HepG2 (cell line): ENCODE measurements at regions not wholly inside any gene's neighbourhood (a gene's known extent, or its start where the extent isn't known, plus 50 kb on each side); places are given as distances from the start of the nearest gene placed in this dataset.

ENCODE experiments used
- DPF2 ChIP-seq: sonication (generic); formaldehyde crosslinking; IDR thresholded peaks from 2 replicates; pipeline ENCODE4 v1.4.0; 2020; ENCODE audit warnings: mild to moderate bottlenecking, low read depth, missing genetic modification reagents, borderline replicate concordance
- HDAC1 ChIP-seq: sonication (generic); formaldehyde crosslinking; IDR thresholded peaks from 2 replicates; pipeline ENCODE4 v1.5.1; 2020; ENCODE audit warnings: mild to moderate bottlenecking, missing genetic modification reagents
- JUND ChIP-seq: sonication (generic); formaldehyde crosslinking; IDR thresholded peaks from 2 replicates; pipeline ENCODE4 v1.8.0; 2022; ENCODE audit warnings: mild to moderate bottlenecking, missing genetic modification reagents
- MAFK ChIP-seq, 2 experiments: IDR thresholded peaks in 1 of 2; conservative IDR thresholded peaks in 1 of 2; 2 replicates each; pipeline ENCODE4 v1.6.1; 2011; ENCODE audit warnings: improper control_type of control experiment in 2 of 2, low read length in 2 of 2
- MYNN ChIP-seq: sonication (generic); formaldehyde crosslinking; IDR thresholded peaks from 2 replicates; pipeline ENCODE4 v1.4.0; 2020; ENCODE audit warnings: mild to moderate bottlenecking, low read depth, missing genetic modification reagents
- RARG ChIP-seq: sonication (generic); formaldehyde crosslinking; IDR thresholded peaks from 2 replicates; pipeline ENCODE4 v1.4.0; 2020; ENCODE audit warnings: low read depth, mild to moderate bottlenecking, missing genetic modification reagents
- RFX5 ChIP-seq: IDR thresholded peaks from 2 replicates; pipeline ENCODE4 v1.6.1; 2011; ENCODE audit warnings: low read depth, low read length, improper control_type of control experiment
- TBX3 ChIP-seq: fragments of 450-650 bp; IDR thresholded peaks from 2 replicates; pipeline ENCODE4 v1.6.1; 2017; ENCODE audit warnings: antibody characterized with exemption, mild to moderate bottlenecking, inconsistent platforms, borderline replicate concordance
- ZNF547 ChIP-seq: sonication (generic); formaldehyde crosslinking; IDR thresholded peaks from 2 replicates; pipeline ENCODE4 v1.5.1; 2020; ENCODE audit warnings: mild to moderate bottlenecking, missing genetic modification reagents
- ZNF564 ChIP-seq: sonication (generic); formaldehyde crosslinking; IDR thresholded peaks from 2 replicates; pipeline ENCODE4 v1.8.1; 2023; ENCODE audit warnings: mild to moderate bottlenecking, missing genetic modification reagents
- TF ChIP-seq, protein P1 (sequence below): sonication (generic); formaldehyde crosslinking; IDR thresholded peaks from 2 replicates; pipeline ENCODE4 v1.5.0; 2020; ENCODE audit warnings: mild to moderate bottlenecking, missing genetic modification reagents, borderline replicate concordance
- TF ChIP-seq, protein P2 (sequence below): sonication (generic); formaldehyde crosslinking; IDR thresholded peaks from 2 replicates; pipeline ENCODE4 v1.8.0; 2022; ENCODE audit warnings: mild to moderate bottlenecking, missing genetic modification reagents
- TF ChIP-seq, protein P3 (sequence below): sonication (generic); formaldehyde crosslinking; IDR thresholded peaks from 2 replicates; pipeline ENCODE4 v1.5.1; 2020; ENCODE audit warnings: mild to moderate bottlenecking, missing genetic modification reagents, borderline replicate concordance
- TF ChIP-seq, protein P4 (sequence below): sonication (generic); formaldehyde crosslinking; IDR thresholded peaks from 2 replicates; pipeline ENCODE4 v1.5.1; 2020; ENCODE audit warnings: mild to moderate bottlenecking, moderate library complexity, missing genetic modification reagents
- TF ChIP-seq, protein P5 (sequence below): IDR thresholded peaks from 2 replicates; pipeline ENCODE4 v1.6.1; 2016; ENCODE audit warnings: missing genetic modification reagents, missing compliant biosample characterization

DNA sequence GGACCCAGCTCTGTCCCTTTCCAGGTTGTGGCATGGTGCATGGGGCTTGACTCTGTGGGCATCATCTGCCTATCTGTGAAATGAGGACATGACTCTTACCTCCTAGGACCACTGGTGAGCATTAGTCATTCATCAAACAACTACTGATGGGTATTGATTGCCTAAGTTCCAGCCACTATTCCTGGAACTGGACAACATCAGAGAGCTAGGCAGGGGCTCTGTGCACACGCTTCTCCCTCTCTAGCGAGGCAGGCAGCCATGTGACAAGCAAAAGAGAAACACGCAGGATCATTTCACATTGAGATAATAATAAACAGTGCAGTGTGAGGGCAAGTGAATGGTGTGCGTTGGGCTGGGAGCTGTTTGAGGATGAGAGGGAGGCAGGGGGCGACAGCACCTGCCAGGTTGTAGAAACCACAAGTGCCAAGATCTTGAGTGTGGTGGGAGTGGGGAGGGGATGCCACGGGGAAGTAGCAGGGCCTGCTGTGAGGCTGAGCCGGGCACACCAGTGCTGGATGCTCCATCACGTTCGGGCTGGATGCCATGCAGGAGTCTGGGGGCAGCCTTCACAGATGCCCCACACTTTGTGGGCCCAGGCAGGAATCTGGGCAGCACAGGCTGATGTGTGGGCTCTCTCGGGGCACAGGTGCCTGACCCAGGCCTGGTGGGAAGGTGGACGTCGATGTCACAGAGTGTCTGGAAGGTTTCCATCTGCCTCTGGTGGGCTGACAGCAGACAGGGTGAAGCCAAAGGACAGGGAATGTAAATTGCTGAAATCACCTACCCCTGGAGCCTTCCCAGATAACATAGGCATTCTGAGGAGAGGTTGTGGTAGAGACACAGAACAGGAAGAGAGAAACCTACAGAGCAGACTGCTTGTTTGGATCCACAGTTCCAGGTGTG is 405.5 kb downstream of the RPS24 start (continued):
- TF ChIP-seq, protein P1, sequence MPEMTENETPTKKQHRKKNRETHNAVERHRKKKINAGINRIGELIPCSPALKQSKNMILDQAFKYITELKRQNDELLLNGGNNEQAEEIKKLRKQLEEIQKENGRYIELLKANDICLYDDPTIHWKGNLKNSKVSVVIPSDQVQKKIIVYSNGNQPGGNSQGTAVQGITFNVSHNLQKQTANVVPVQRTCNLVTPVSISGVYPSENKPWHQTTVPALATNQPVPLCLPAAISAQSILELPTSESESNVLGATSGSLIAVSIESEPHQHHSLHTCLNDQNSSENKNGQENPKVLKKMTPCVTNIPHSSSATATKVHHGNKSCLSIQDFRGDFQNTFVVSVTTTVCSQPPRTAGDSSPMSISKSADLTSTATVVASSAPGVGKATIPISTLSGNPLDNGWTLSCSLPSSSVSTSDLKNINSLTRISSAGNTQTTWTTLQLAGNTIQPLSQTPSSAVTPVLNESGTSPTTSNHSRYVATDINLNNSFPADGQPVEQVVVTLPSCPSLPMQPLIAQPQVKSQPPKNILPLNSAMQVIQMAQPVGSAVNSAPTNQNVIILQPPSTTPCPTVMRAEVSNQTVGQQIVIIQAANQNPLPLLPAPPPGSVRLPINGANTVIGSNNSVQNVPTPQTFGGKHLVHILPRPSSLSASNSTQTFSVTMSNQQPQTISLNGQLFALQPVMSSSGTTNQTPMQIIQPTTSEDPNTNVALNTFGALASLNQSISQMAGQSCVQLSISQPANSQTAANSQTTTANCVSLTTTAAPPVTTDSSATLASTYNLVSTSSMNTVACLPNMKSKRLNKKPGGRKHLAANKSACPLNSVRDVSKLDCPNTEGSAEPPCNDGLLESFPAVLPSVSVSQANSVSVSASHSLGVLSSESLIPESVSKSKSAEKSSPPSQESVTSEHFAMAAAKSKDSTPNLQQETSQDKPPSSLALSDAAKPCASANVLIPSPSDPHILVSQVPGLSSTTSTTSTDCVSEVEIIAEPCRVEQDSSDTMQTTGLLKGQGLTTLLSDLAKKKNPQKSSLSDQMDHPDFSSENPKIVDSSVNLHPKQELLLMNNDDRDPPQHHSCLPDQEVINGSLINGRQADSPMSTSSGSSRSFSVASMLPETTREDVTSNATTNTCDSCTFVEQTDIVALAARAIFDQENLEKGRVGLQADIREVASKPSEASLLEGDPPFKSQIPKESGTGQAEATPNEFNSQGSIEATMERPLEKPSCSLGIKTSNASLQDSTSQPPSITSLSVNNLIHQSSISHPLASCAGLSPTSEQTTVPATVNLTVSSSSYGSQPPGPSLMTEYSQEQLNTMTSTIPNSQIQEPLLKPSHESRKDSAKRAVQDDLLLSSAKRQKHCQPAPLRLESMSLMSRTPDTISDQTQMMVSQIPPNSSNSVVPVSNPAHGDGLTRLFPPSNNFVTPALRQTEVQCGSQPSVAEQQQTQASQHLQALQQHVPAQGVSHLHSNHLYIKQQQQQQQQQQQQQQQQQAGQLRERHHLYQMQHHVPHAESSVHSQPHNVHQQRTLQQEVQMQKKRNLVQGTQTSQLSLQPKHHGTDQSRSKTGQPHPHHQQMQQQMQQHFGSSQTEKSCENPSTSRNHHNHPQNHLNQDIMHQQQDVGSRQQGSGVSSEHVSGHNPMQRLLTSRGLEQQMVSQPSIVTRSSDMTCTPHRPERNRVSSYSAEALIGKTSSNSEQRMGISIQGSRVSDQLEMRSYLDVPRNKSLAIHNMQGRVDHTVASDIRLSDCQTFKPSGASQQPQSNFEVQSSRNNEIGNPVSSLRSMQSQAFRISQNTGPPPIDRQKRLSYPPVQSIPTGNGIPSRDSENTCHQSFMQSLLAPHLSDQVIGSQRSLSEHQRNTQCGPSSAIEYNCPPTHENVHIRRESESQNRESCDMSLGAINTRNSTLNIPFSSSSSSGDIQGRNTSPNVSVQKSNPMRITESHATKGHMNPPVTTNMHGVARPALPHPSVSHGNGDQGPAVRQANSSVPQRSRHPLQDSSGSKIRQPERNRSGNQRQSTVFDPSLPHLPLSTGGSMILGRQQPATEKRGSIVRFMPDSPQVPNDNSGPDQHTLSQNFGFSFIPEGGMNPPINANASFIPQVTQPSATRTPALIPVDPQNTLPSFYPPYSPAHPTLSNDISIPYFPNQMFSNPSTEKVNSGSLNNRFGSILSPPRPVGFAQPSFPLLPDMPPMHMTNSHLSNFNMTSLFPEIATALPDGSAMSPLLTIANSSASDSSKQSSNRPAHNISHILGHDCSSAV (CRISPR knock-in tag), result no peak
- no peak for TF ChIP-seq ZNF547 (CRISPR knock-in tag)
- 0 out of 2 replicates have a peak, but pooled peaks have one; percentile 38 for TF ChIP-seq JUND (CRISPR knock-in tag)
- TF ChIP-seq RARG (CRISPR knock-in tag), result no peak
- TF ChIP-seq, protein P2, sequence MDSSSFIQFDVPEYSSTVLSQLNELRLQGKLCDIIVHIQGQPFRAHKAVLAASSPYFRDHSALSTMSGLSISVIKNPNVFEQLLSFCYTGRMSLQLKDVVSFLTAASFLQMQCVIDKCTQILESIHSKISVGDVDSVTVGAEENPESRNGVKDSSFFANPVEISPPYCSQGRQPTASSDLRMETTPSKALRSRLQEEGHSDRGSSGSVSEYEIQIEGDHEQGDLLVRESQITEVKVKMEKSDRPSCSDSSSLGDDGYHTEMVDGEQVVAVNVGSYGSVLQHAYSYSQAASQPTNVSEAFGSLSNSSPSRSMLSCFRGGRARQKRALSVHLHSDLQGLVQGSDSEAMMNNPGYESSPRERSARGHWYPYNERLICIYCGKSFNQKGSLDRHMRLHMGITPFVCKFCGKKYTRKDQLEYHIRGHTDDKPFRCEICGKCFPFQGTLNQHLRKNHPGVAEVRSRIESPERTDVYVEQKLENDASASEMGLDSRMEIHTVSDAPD (CRISPR knock-in tag), result 0 out of 2 replicates have a peak, but pooled peaks have one; percentile 30
- TF ChIP-seq, protein P3, sequence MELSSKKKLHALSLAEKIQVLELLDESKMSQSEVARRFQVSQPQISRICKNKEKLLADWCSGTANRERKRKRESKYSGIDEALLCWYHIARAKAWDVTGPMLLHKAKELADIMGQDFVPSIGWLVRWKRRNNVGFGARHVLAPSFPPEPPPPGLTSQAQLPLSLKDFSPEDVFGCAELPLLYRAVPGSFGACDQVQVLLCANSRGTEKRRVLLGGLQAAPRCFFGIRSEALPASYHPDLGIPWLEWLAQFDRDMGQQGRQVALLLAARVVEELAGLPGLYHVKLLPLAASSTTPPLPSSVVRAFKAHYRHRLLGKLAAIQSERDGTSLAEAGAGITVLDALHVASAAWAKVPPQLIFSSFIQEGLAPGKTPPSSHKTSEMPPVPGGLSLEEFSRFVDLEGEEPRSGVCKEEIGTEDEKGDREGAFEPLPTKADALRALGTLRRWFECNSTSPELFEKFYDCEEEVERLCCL (CRISPR knock-in tag), result no peak
- TF ChIP-seq, protein P4, sequence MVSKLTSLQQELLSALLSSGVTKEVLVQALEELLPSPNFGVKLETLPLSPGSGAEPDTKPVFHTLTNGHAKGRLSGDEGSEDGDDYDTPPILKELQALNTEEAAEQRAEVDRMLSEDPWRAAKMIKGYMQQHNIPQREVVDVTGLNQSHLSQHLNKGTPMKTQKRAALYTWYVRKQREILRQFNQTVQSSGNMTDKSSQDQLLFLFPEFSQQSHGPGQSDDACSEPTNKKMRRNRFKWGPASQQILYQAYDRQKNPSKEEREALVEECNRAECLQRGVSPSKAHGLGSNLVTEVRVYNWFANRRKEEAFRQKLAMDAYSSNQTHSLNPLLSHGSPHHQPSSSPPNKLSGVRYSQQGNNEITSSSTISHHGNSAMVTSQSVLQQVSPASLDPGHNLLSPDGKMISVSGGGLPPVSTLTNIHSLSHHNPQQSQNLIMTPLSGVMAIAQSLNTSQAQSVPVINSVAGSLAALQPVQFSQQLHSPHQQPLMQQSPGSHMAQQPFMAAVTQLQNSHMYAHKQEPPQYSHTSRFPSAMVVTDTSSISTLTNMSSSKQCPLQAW, result peak; percentile 29; the same call in 1 of the 2 replicates
- peak; percentile 12; the same call in 1 of the 2 replicates for TF ChIP-seq DPF2
- no peak for TF ChIP-seq HDAC1 (CRISPR knock-in tag)
- TF ChIP-seq, protein P5, sequence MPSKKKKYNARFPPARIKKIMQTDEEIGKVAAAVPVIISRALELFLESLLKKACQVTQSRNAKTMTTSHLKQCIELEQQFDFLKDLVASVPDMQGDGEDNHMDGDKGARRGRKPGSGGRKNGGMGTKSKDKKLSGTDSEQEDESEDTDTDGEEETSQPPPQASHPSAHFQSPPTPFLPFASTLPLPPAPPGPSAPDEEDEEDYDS, result no peak
- TF ChIP-seq MAFK (conservative IDR thresholded peaks at IDR 0.05 in 1 of 2, IDR thresholded peaks at IDR 0.05 in 1 of 2; ENCODE audit: low read length in 2 of 2), result no peak
- TF ChIP-seq ZNF564 (CRISPR knock-in tag), result no peak
- TF ChIP-seq RFX5, result no peak
- TF ChIP-seq MYNN (CRISPR knock-in tag), result no peak
- no peak; the same call in 1 of the 2 replicates for TF ChIP-seq TBX3
